Upper lobe of left lung (tissue), 4 donors: ENCODE measurements at regions not wholly inside any gene's neighbourhood (a gene's known extent, or its start where the extent isn't known, plus 50 kb on each side); places are given as distances from the start of the nearest gene placed in this dataset.

Experiments used
- EP300 ChIP-seq, 4 donors: sonication (generic); formaldehyde crosslinking; IDR thresholded peaks; one replicate each; pipeline ENCODE4 v1.5.1; 2017; ENCODE audit warnings: antibody characterized with exemption in 4 of 4, control low read depth in 2 of 4
- POLR2A ChIP-seq, 4 donors: fragments of 450-650 bp; IDR thresholded peaks; one replicate each; pipeline ENCODE4 v1.5.1; 2016 to 2017; ENCODE audit warnings: antibody characterized with exemption in 4 of 4, mild to moderate bottlenecking in 2 of 4
- POLR2AphosphoS5 ChIP-seq, 2 donors: sonication (generic); formaldehyde crosslinking; IDR thresholded peaks; one replicate each; pipeline ENCODE4 v1.5.1; 2017; ENCODE audit warnings: antibody characterized with exemption in 2 of 2
- TF ChIP-seq, protein P1 (sequence below), 6 experiments: fragments of 450-650 bp in 4 of 6; fragments of 200-600 bp in 2 of 6; sonication (generic) in 2 of 6; IDR thresholded peaks; one replicate each; pipeline ENCODE4 v1.5.1; 2016 to 2019; ENCODE audit warnings: antibody characterized with exemption in 6 of 6

DNA sequence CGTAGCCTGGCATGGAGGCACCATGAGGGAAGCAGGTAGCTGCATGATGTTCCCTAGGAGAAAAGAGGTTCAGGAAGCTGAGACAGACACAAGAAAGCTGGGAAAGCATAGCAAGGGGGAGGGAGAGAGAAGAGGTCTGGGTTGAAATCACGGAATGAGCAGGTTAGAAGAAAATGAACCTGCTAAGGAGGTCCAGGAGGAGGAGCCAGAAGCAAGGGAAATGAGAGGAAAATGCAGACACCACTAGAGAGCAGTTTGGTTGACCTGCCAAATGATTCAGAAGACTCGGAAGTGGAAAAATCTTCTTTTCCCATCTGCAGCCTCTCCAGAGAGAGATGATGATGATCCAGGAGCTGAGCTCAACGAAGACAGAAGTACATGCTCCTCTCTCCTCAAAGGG lies 70.9 kb downstream of the VIP start:
- no peak for TF ChIP-seq EP300 (IDR thresholded peaks at IDR 0.05)
- TF ChIP-seq, protein P1, sequence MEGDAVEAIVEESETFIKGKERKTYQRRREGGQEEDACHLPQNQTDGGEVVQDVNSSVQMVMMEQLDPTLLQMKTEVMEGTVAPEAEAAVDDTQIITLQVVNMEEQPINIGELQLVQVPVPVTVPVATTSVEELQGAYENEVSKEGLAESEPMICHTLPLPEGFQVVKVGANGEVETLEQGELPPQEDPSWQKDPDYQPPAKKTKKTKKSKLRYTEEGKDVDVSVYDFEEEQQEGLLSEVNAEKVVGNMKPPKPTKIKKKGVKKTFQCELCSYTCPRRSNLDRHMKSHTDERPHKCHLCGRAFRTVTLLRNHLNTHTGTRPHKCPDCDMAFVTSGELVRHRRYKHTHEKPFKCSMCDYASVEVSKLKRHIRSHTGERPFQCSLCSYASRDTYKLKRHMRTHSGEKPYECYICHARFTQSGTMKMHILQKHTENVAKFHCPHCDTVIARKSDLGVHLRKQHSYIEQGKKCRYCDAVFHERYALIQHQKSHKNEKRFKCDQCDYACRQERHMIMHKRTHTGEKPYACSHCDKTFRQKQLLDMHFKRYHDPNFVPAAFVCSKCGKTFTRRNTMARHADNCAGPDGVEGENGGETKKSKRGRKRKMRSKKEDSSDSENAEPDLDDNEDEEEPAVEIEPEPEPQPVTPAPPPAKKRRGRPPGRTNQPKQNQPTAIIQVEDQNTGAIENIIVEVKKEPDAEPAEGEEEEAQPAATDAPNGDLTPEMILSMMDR (IDR thresholded peaks at IDR 0.05), result no peak
- TF ChIP-seq POLR2AphosphoS5 (IDR thresholded peaks at IDR 0.05), result no peak
- no peak for TF ChIP-seq POLR2A (IDR thresholded peaks at IDR 0.05)
